Esophagus (tissue), 2 donors: ENCODE measurements at regions not wholly inside any gene's neighbourhood (a gene's known extent, or its start where the extent isn't known, plus 50 kb on each side); places are given as distances from the start of the nearest gene placed in this dataset.

Source experiments
- H3K27ac ChIP-seq, 2 donors: one replicate each; pipeline ENCODE4 v1.5.1; 2013; ENCODE audit warnings: low read depth in 2 of 2, mild to moderate bottlenecking in 2 of 2, inconsistent platforms in 1 of 2, low read length in 1 of 2, moderate library complexity in 1 of 2
- H3K27me3 ChIP-seq, 2 donors: one replicate each; pipeline ENCODE4 v1.6.1; 2013; ENCODE audit warnings: low read length in 2 of 2, control low read depth in 1 of 2, mild to moderate bottlenecking in 1 of 2; ENCODE audit not compliant: insufficient read depth in 2 of 2, control insufficient read depth in 1 of 2
- H3K36me3 ChIP-seq, 2 donors: one replicate each; pipeline ENCODE4 v1.6.1; 2013; ENCODE audit warnings: low read length in 1 of 2; ENCODE audit not compliant: control insufficient read depth in 2 of 2, insufficient read depth in 2 of 2
- H3K4me1 ChIP-seq, 2 donors: one replicate each; pipeline ENCODE4 v1.6.1; 2013; ENCODE audit warnings: low read length in 1 of 2; ENCODE audit not compliant: control insufficient read depth in 2 of 2, insufficient read depth in 2 of 2
- H3K4me3 ChIP-seq, 2 donors: one replicate each; pipeline ENCODE4 v1.5.1; 2013; ENCODE audit warnings: low read length in 2 of 2, mild to moderate bottlenecking in 2 of 2, low read depth in 1 of 2, moderate library complexity in 1 of 2
- H3K9me3 ChIP-seq, 2 donors: one replicate each; pipeline ENCODE4 v1.6.1; 2013; ENCODE audit warnings: mild to moderate bottlenecking in 2 of 2, low read depth in 1 of 2, low read length in 1 of 2, moderate library complexity in 1 of 2; ENCODE audit not compliant: control insufficient read depth in 2 of 2, insufficient read depth in 1 of 2
- WGBS, 2 donors: extraction: QIAGEN DNeasy Blood & Tissue Kit; methylation state at CpG; one replicate each; pipeline ENCODE4 v1.1.7; 2013; 5-methylcytosine and 5-hydroxymethylcytosine counted together
- donor health status: healthy with polysubstance abuse.
- donor health status: Bipolar disorder and iron deficiency.

DNA sequence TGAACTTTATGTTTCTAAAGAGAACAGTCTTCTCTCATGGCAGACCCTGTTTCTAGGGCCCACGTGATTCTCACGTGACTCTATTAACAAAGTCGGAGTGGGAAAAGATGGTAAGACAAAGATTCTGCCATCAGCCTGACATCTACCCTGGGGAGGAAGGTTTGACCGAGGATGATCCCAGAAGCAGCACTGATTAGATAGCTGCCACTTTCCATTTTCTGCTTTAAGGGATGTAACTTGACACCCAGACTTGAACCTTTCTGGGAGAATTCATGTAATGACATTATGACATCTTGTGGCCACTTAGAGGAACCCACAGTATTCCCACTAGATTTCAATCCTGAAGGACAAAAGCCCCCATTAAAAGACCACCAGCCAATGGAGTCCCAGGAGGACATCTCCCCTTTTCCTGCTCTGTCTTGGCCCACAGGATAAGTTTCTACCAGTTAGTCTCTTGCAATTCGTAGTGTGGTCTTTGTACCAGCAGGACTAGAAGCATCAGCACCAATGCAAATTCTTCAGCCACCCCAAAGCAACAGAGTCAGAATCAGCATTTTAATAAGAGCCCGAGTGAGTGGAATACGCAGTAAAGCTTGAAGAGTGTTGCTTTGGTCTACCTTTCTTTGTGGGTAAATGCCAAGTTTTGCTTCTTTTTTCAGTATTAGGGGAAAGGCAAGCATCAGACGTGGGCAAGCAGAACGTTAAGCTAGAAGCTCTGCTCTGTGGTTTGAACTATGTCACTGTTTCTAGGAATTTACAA, 480.5 kb upstream of the PROK2 start:
- H3K4me3 ChIP-seq, result no peak overlapping the region
- 79 to 82% methylated on average over 9 of the region's 9 CpGs for WGBS, 2 donors
- no peaks in the 10 kb centered on the region for H3K36me3 ChIP-seq
- peaks cover 0 to under 1% of the 10 kb centered on the region in 2 donors for H3K4me1 ChIP-seq
- no peaks in the 10 kb centered on the region for H3K9me3 ChIP-seq
- H3K27ac ChIP-seq, result no peak overlapping the region
- no peaks in the 10 kb centered on the region for H3K27me3 ChIP-seq

DNA sequence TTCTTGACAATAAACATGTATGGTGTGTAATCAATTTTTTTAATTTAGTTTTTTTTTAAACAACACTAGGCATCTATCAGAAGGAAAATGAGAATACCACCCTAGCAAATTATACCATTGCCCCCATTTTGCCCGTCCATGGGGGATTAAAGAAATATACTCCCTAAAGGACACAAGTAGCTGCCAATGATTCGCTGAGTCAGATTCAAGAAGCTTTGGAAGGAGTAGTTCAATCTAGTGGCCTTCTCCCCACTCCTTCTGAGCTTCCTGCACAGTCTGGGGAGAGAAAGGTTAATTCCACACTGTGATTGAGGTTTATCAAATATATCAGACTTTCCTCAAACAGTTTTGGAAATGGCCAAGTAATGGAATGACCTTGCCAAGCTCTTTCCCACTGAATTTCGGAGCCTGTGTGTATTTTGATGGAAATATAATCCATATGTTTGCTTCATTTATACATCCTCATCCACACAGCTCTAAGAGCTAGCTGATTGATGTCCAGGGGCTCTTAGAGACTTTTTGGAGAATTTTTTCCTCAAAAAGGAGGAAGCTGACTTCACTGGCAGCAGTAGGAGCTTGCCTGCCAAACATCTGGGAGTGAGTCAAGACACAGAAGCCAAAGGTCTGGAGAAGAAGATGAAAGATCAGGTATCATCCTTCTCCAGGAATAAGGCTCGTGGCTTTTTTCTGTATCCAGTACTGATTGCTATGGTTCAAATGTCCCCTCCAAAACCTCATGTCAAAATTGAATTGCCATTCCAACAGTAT, 478.5 kb upstream of the PROK2 start:
- 78 to 80% methylated on average over 4 of the region's 4 CpGs for WGBS, 2 donors
- peaks cover 0 to 3% of the 10 kb centered on the region in 2 donors for H3K4me1 ChIP-seq
- H3K4me3 ChIP-seq, result no peak overlapping the region
- H3K9me3 ChIP-seq, result no peaks in the 10 kb centered on the region
- no peaks in the 10 kb centered on the region for H3K27me3 ChIP-seq
- H3K36me3 ChIP-seq, result no peaks in the 10 kb centered on the region
- H3K27ac ChIP-seq, result no peak overlapping the region

DNA sequence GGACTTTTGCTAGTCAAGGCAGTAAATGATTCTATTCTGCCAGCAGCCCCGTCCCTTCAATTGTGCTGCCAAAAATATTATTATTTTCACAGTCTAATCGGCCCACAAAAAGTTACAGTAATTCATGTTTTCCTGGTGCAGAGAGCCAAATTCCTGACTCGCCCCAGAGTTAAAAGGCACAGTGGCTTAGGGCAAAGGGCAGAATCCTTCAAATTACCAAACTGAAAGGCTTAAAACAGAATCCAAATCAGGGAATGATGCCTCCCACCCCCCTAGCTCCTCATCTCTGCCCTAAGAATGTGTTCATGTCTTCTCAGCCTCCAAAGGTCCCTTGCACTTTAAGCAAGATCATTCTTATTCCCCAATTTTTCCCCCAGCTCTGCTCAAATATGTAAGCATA, 477.8 kb upstream of the PROK2 start:
- Histone ChIP-seq H3K4me3 (no peak overlapping the region), H3K27me3 (no peaks in the 10 kb centered on the region), H3K36me3 (no peaks in the 10 kb centered on the region), H3K27ac (no peak overlapping the region), H3K4me1 (peaks cover 0 to 3% of the 10 kb centered on the region in 2 donors), H3K9me3 (no peaks in the 10 kb centered on the region)
- 21 to 23% methylated on average over 3 of the region's 3 CpGs for WGBS, 2 donors

DNA sequence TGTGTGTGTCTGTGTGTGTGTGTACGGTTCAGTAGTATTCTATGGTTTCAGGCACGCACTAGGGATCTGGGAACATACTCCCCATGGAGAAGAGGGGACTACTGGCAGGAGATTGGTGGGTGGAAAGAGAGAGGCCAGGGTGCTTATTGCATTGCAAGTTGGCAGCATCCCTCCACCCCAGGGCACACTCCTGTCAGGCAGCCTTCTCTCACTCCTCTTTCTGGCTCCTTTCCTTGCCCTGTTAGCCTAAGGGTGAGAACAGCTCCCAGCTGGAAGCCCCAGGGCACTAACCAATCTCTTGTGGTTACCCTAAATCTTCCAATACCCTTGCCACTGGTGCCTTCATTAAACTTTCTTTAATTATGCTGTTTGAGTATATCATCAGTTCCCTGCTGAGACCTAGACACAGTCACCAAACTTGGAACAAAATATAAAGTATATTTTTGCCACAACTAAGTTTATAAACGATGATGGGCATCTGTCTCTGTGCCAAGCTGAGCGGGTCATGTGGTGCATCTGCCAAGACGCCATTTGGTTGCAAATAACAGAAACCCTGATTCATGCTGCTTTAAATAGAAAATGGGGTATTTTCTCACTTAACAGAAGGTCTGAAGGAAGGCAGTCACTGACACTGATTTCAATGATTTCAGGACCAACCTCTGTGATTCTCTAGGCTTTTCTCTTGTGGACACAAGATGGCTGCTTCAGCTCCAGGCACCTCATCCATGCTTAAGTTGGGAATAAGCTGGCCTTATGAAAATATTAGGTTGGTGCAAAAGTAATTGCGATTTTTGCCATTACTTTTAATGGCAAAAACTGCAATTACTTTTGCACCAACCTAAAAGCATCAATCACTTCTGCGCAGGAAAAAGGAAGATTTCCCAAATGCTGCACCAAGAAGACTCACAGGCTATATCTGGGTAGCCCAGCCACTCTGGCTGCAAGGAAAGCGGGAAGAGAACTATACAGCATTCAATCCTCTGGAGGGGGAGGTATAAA, 476.9 kb upstream of the PROK2 start:
- H3K4me1 ChIP-seq, result peaks cover 0 to 3% of the 10 kb centered on the region in 2 donors
- H3K36me3 ChIP-seq, result no peaks in the 10 kb centered on the region
- H3K4me3 ChIP-seq, result no peak overlapping the region
- 64 to 79% methylated on average over 8 of the region's 8 CpGs for WGBS, 2 donors
- no peak overlapping the region for H3K27ac ChIP-seq
- no peaks in the 10 kb centered on the region for H3K27me3 ChIP-seq
- no peaks in the 10 kb centered on the region for H3K9me3 ChIP-seq

DNA sequence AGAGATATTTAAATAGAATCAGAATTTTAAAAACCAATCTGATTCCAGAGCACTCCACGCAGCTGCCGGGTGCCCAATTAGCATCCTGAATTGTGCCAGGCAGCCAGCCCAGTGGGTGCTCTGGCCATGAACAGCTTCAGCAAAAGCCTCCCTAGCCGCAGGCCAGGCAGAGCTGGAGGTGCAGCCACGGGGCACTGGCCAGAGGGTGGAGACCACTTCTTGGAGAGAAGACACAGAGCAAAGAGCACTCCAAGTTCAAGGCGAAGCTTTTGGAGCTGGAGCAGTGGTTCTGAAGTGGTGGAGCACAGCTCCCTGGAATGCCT, 475.6 kb upstream of the PROK2 start:
- Histone ChIP-seq H3K9me3 (no peaks in the 10 kb centered on the region), H3K27me3 (no peaks in the 10 kb centered on the region), H3K4me1 (peaks cover 0 to 6% of the 10 kb centered on the region in 2 donors), H3K4me3 (no peak overlapping the region), H3K27ac (no peak overlapping the region), H3K36me3 (no peaks in the 10 kb centered on the region)
- 80 to 88% methylated on average over 5 of the region's 5 CpGs for WGBS, 2 donors

DNA sequence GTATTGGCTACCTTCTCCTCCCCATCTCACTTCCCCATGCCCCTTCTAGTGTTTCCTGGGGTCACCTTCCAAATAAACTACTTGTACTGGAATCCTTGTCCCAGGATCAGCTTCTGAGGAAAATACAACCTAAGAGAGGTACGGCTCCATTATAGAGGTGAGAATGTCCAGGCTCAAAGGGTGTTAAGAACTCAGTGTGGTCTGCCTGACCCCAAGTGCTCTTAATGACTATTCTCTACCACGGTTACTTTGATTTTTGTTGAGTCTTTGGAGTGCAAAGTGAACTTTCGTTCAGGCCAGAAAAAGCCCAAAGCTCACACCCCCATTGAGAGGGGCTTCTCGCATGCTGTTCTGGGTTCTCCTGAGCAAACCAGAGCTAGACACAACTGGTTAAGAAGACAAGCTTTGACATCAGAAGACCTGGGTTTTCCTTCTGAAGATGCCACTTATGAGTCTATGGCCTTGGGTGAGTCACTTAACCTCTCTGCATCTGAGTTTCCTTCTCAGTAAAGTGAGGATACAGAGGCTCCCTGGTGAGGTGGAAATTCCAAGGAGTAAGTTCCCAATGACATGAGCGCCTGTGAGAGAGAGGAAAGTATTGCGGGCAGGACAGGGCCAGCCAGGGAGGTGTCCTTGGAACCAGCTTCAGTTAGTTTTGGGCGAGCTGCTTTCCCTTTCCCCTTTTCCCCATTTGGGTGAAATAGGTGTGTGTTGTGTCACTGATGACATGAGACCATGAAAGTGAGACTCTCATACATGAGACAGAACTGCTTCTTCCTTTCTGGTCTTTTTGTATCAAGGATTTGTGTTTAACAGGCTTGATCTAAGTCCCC, 475.0 kb upstream of the PROK2 start:
- Histone ChIP-seq H3K9me3 (no peaks in the 10 kb centered on the region), H3K4me3 (no peak overlapping the region), H3K36me3 (no peaks in the 10 kb centered on the region), H3K4me1 (peaks cover 0 to 6% of the 10 kb centered on the region in 2 donors), H3K27ac (no peak overlapping the region), H3K27me3 (no peaks in the 10 kb centered on the region)
- 91% methylated on average over 7 of the region's 7 CpGs for WGBS, 2 donors

DNA sequence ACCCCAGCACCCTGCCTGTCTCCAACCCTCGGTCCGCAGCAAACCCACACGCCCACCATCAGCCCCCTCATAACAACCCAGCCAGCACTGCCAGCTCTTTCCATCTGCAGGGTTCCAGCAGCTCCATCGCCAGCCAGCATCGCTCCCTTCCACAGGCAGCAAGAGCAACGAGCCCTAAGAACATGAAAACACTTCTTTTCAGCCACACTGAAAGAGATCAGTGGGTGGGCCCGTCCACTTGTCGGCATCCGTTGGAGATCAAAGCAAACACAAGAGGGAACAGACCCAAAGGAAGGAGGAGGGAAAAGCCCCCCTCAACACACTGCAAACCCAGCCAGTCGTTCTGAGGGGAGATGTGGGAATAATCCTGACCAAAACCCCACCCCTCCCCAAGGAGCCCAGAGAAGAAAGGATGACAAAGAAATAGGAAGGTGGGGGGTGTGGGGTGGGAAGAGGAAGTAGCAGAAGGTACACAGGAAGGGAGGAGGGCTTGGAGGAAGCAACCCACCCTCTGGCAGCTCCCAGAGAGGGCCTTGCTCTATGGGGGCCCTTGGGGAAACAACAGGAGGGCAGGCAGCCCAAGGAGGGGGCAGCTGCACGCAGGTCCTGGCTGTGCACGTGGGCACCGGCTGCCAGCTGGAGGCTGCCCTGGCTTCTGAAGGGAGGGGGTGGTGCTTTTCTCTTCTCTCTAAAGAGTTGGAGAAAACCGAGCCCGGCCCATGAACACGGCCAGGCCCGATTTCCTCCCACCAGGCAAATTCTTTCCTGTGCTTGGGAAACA, 473.6 kb upstream of the PROK2 start:
- H3K4me3 ChIP-seq, result no peak overlapping the region
- WGBS, 2 donors, result 39 to 41% methylated on average over 14 to 17 of the region's 17 CpGs
- H3K9me3 ChIP-seq, result no peaks in the 10 kb centered on the region
- no peak overlapping the region for H3K27ac ChIP-seq
- H3K4me1 ChIP-seq, result peaks cover 0 to 6% of the 10 kb centered on the region in 2 donors
- H3K36me3 ChIP-seq, result no peaks in the 10 kb centered on the region
- no peaks in the 10 kb centered on the region for H3K27me3 ChIP-seq

DNA sequence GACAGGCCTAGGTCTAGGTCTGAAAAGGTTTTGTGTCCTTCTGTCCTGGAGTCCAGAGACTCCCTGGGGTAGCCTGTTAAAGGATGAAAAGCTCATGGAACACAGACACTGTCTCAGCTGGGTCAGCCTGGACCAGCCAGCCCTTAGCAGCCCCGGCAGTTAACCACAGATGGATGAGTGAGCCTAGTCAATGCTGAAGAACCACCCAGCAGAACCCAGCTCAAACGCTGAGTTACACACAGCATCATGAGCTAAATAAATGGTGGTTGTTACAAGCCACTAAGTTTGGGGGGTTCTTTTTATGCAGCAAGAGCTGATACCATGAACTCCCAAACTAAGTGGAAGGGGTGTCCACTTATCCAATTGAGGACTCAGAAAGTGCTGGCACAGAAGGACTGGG, 472.8 kb upstream of the PROK2 start:
- H3K27ac ChIP-seq, result no peak overlapping the region
- no peaks in the 10 kb centered on the region for H3K9me3 ChIP-seq
- no peaks in the 10 kb centered on the region for H3K27me3 ChIP-seq
- 92 to 96% methylated on average over 2 of the region's 2 CpGs for WGBS, 2 donors
- H3K4me1 ChIP-seq, result peaks cover 0 to 6% of the 10 kb centered on the region in 2 donors
- no peaks in the 10 kb centered on the region for H3K36me3 ChIP-seq
- no peak overlapping the region for H3K4me3 ChIP-seq
